ENCODE measurements at regions not wholly inside any gene's neighbourhood (a gene's known extent, or its start where the extent isn't known, plus 50 kb on each side); places are given as distances from the start of the nearest gene placed in this dataset.

DNA sequence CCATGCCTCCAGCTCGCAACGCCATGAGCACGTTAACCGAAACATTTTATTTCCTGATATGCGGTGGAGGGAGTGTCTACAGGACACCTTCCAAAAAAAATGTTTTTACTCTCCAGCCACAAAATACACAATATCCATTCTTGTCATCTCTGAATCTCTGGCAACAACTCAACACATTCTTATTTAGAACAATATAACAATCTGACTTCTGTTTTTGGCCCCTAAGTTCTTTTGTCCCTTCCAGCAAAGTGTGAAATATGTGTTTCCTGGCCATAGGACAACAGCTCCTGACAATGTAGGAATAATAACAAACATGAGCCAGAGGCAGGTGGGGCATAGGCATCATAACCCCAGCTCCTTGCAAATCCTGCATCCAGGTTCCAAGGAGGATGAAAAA, 163.0 kb downstream of the DDX1 start:
- TF ChIP-seq, protein P1, sequence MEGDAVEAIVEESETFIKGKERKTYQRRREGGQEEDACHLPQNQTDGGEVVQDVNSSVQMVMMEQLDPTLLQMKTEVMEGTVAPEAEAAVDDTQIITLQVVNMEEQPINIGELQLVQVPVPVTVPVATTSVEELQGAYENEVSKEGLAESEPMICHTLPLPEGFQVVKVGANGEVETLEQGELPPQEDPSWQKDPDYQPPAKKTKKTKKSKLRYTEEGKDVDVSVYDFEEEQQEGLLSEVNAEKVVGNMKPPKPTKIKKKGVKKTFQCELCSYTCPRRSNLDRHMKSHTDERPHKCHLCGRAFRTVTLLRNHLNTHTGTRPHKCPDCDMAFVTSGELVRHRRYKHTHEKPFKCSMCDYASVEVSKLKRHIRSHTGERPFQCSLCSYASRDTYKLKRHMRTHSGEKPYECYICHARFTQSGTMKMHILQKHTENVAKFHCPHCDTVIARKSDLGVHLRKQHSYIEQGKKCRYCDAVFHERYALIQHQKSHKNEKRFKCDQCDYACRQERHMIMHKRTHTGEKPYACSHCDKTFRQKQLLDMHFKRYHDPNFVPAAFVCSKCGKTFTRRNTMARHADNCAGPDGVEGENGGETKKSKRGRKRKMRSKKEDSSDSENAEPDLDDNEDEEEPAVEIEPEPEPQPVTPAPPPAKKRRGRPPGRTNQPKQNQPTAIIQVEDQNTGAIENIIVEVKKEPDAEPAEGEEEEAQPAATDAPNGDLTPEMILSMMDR (IDR thresholded peaks at IDR 0.05; ENCODE audit: insufficient read depth, low read length): no peak
- TF ChIP-seq GABPA (IDR thresholded peaks at IDR 0.05; ENCODE audit: low read depth): no peak
- TF ChIP-seq, protein P2, sequence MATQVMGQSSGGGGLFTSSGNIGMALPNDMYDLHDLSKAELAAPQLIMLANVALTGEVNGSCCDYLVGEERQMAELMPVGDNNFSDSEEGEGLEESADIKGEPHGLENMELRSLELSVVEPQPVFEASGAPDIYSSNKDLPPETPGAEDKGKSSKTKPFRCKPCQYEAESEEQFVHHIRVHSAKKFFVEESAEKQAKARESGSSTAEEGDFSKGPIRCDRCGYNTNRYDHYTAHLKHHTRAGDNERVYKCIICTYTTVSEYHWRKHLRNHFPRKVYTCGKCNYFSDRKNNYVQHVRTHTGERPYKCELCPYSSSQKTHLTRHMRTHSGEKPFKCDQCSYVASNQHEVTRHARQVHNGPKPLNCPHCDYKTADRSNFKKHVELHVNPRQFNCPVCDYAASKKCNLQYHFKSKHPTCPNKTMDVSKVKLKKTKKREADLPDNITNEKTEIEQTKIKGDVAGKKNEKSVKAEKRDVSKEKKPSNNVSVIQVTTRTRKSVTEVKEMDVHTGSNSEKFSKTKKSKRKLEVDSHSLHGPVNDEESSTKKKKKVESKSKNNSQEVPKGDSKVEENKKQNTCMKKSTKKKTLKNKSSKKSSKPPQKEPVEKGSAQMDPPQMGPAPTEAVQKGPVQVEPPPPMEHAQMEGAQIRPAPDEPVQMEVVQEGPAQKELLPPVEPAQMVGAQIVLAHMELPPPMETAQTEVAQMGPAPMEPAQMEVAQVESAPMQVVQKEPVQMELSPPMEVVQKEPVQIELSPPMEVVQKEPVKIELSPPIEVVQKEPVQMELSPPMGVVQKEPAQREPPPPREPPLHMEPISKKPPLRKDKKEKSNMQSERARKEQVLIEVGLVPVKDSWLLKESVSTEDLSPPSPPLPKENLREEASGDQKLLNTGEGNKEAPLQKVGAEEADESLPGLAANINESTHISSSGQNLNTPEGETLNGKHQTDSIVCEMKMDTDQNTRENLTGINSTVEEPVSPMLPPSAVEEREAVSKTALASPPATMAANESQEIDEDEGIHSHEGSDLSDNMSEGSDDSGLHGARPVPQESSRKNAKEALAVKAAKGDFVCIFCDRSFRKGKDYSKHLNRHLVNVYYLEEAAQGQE (IDR thresholded peaks at IDR 0.05; ENCODE audit: insufficient replicate concordance, low read depth): no peak
- TF ChIP-seq POLR2AphosphoS5 (IDR thresholded peaks at IDR 0.05; ENCODE audit: low read depth): no peak
- no peak for TF ChIP-seq SPI1 (IDR thresholded peaks at IDR 0.05; ENCODE audit: borderline replicate concordance, low read depth)
- H3K4me3 ChIP-seq (replicated peaks; ENCODE audit: insufficient read depth, low read length): no peak overlapping the region
- no peaks in the 10 kb centered on the region for H3K27me3 ChIP-seq (ENCODE audit: insufficient read depth, poor library complexity, severe bottlenecking)
- DNase-seq (ENCODE audit: low read depth in 1 of 2, low spot score in 1 of 2): no peak
- no peak overlapping the region for H3K27ac ChIP-seq (replicated peaks)

DNA sequence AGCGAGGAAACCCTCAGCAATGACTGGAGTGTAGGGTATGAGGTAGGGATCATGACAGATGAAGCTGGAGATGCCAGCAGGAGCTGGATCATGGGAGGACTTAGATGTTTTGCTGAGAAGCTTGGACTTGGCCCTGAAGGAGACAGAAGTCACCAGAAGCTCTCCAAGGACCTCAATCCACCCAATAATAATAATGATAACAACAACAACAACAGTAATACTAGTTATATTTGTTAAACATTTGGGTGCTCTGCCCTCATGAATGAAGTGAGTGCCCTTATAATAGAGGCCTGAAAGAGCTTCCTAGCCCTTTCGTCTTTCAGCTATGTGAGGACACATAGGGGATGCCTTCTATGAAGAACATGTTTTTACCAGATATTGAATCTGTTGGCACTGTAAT, 163.9 kb downstream of the DDX1 start:
- DNase-seq (ENCODE audit: low read depth in 1 of 2, low spot score in 1 of 2): no peak
- TF ChIP-seq GABPA (IDR thresholded peaks at IDR 0.05; ENCODE audit: low read depth): no peak
- TF ChIP-seq SPI1 (IDR thresholded peaks at IDR 0.05; ENCODE audit: borderline replicate concordance, low read depth): no peak
- TF ChIP-seq, protein P1 (IDR thresholded peaks at IDR 0.05; ENCODE audit: insufficient read depth, low read length): no peak
- TF ChIP-seq, protein P2 (IDR thresholded peaks at IDR 0.05; ENCODE audit: insufficient replicate concordance, low read depth): no peak
- no peak for TF ChIP-seq POLR2AphosphoS5 (IDR thresholded peaks at IDR 0.05; ENCODE audit: low read depth)
- Histone ChIP-seq H3K27me3 (ENCODE audit: insufficient read depth, poor library complexity, severe bottlenecking) (no peaks in the 10 kb centered on the region), H3K4me3 (replicated peaks; ENCODE audit: insufficient read depth, low read length) (no peak overlapping the region), H3K27ac (replicated peaks) (no peak overlapping the region)

DNA sequence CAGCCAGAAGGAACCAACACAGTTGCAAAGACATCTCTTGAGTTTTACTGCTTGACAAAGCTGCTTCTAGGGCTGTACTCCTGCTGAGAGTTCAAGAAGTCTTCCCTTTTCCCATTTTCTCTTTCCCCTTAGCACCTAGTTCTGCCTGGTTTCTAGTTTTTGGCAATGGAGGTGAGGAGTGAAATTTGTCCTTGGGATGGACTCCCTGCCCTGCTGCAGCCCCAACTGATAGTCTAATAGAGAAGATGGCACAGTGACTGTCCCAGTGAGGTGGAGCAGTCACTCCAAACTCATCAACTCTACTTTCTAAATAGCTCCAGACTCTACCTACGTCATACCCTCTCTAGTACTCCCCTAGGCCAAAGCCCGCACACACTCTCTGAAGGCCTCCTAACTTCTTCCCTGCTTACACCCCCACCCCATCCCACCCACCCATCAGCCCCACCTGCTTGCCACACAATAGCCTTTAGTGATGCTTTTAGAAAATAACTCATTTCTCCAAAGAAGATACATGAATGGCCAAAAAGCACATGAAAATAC, 164.4 kb downstream of the DDX1 start:
- Histone ChIP-seq H3K27me3 (ENCODE audit: insufficient read depth, poor library complexity, severe bottlenecking) (no peaks in the 10 kb centered on the region), H3K27ac (replicated peaks) (no peak overlapping the region), H3K4me3 (replicated peaks; ENCODE audit: insufficient read depth, low read length) (no peak overlapping the region)
- no peak for DNase-seq (ENCODE audit: low read depth in 1 of 2, low spot score in 1 of 2)
- TF ChIP-seq, protein P2 (IDR thresholded peaks at IDR 0.05; ENCODE audit: insufficient replicate concordance, low read depth): no peak
- TF ChIP-seq POLR2AphosphoS5 (IDR thresholded peaks at IDR 0.05; ENCODE audit: low read depth): no peak
- TF ChIP-seq SPI1 (IDR thresholded peaks at IDR 0.05; ENCODE audit: borderline replicate concordance, low read depth): no peak

Data from HL-60 (cell line).